Peyer's patch (tissue), 4 donors: ENCODE measurements at regions not wholly inside any gene's neighbourhood (a gene's known extent, or its start where the extent isn't known, plus 50 kb on each side); places are given as distances from the start of the nearest gene placed in this dataset.

ENCODE experiments used
- CTCF ChIP-seq, 6 experiments: fragments of 450-650 bp in 4 of 6; fragments of 200-600 bp in 2 of 6; sonication (generic) in 1 of 6; IDR thresholded peaks; one replicate each; pipeline ENCODE4 v1.5.1; 2017 to 2019; ENCODE audit warnings: antibody characterized with exemption in 6 of 6, mild to moderate bottlenecking in 3 of 6, moderate library complexity in 1 of 6
- POLR2A ChIP-seq, 2 donors: fragments of 450-650 bp; IDR thresholded peaks; one replicate each; pipeline ENCODE4 v1.5.1; 2017; ENCODE audit warnings: antibody characterized with exemption in 2 of 2, mild to moderate bottlenecking in 2 of 2, moderate library complexity in 2 of 2

- TF ChIP-seq POLR2A (IDR thresholded peaks at IDR 0.05) (no peak), CTCF (IDR thresholded peaks at IDR 0.05) (no peak)
Observed at GRCh38 chr10:4766454-4766853, 59.6 kb upstream of the AKR1E2 start.
